Gastrocnemius medialis (tissue), 4 donors: ENCODE measurements at regions not wholly inside any gene's neighbourhood (a gene's known extent, or its start where the extent isn't known, plus 50 kb on each side); places are given as distances from the start of the nearest gene placed in this dataset.
"Not testable (repeated sequence)": the region's sequence is repeated elsewhere in the genome, so short reads cannot be mapped to it uniquely, and the experiment has no call there.

ENCODE experiments used
- ATAC-seq, 2 donors: fragments of 150-250 bp; one replicate each; pipeline ENCODE4 v1.9.1; 2016
- DNase-seq, 2 donors: peaks; one replicate each; pipeline ENCODE4 v3.0.0-alpha.2; 2019
- H3K27ac ChIP-seq, 4 donors: fragments of 200-600 bp; sonication (generic); 1 replicate in 1 of 4; 2 replicates in 3 of 4; pipeline ENCODE4 v1.5.1; 2016 to 2018; ENCODE audit warnings: mild to moderate bottlenecking in 2 of 4, moderate library complexity in 1 of 4
- H3K27me3 ChIP-seq, 3 donors: fragments of 200-600 bp; sonication (generic) in 2 of 3; 1 replicate in 1 of 3; 2 replicates in 2 of 3; pipeline versions ENCODE4 v1.5.1 to v1.6.0; 2016 to 2019; ENCODE audit warnings: mild to moderate bottlenecking in 1 of 3, moderate library complexity in 1 of 3
- H3K36me3 ChIP-seq, 2 donors: fragments of 200-600 bp; sonication (generic) in 1 of 2; one replicate each; pipeline ENCODE4 v1.5.1; 2017 to 2018
- H3K4me1 ChIP-seq, 2 donors: fragments of 200-600 bp; sonication (generic) in 1 of 2; one replicate each; pipeline ENCODE4 v1.5.1; 2016 to 2017; ENCODE audit warnings: mild to moderate bottlenecking in 2 of 2
- H3K4me3 ChIP-seq, 4 donors: fragments of 200-600 bp; sonication (generic) in 3 of 4; 1 replicate in 1 of 4; 2 replicates in 3 of 4; pipeline ENCODE4 v1.5.1; 2016 to 2019; ENCODE audit warnings: mild to moderate bottlenecking in 2 of 4
- H3K9me3 ChIP-seq, 3 donors: fragments of 200-600 bp; sonication (generic) in 2 of 3; 1 replicate in 1 of 3; 2 replicates in 2 of 3; pipeline ENCODE4 v1.5.1; 2016 to 2019
- POLR2A ChIP-seq, 2 donors: fragments of 450-650 bp; IDR thresholded peaks; one replicate each; pipeline ENCODE4 v1.6.1; 2017; ENCODE audit warnings: antibody characterized with exemption in 2 of 2, mild to moderate bottlenecking in 2 of 2, moderate library complexity in 2 of 2
- in situ Hi-C, 4 donors: fragments of 200-750 bp; cut with MboI; loops; one replicate each; pipeline versions ENCODE4 v1.15.0 to v1.8.0; 2017; ENCODE audit warnings: low sequenced_read_pairs in 4 of 4
- intact Hi-C: fragments of 100-400 bp; cut with DNase I; formaldehyde crosslinking; loops from one replicate; pipeline ENCODE4 v1.15.1; 2023; ENCODE audit warnings: low total_unique reads
- TF ChIP-seq, protein P1 (sequence below), 5 experiments: fragments of 450-650 bp in 3 of 5; fragments of 200-600 bp in 2 of 5; sonication (generic) in 2 of 5; IDR thresholded peaks in 4 of 5; conservative IDR thresholded peaks in 1 of 5; 1 replicate in 4 of 5; 2 replicates in 1 of 5; pipeline ENCODE4 v1.5.1; 2016 to 2019; ENCODE audit warnings: antibody characterized with exemption in 5 of 5, mild to moderate bottlenecking in 3 of 5, moderate library complexity in 3 of 5

GRCh38 chr12:62045211-62045610 is 215.0 kb upstream of the USP15 start:
- H3K4me3 ChIP-seq: no peak overlapping the region
- no peaks in the 10 kb centered on the region for H3K27me3 ChIP-seq
- H3K4me1 ChIP-seq: no peaks in the 10 kb centered on the region
- no peak for ATAC-seq
- intact Hi-C loops: no loop called here
- no peaks in the 10 kb centered on the region for H3K36me3 ChIP-seq
- H3K27ac ChIP-seq: no peak overlapping the region
- in situ Hi-C loops: no loop called here
- no peaks in the 10 kb centered on the region for H3K9me3 ChIP-seq
- DNase-seq: no peak
- TF ChIP-seq, protein P1, sequence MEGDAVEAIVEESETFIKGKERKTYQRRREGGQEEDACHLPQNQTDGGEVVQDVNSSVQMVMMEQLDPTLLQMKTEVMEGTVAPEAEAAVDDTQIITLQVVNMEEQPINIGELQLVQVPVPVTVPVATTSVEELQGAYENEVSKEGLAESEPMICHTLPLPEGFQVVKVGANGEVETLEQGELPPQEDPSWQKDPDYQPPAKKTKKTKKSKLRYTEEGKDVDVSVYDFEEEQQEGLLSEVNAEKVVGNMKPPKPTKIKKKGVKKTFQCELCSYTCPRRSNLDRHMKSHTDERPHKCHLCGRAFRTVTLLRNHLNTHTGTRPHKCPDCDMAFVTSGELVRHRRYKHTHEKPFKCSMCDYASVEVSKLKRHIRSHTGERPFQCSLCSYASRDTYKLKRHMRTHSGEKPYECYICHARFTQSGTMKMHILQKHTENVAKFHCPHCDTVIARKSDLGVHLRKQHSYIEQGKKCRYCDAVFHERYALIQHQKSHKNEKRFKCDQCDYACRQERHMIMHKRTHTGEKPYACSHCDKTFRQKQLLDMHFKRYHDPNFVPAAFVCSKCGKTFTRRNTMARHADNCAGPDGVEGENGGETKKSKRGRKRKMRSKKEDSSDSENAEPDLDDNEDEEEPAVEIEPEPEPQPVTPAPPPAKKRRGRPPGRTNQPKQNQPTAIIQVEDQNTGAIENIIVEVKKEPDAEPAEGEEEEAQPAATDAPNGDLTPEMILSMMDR (IDR thresholded peaks at IDR 0.05 in 4 of 5, conservative IDR thresholded peaks at IDR 0.05 in 1 of 5): no peak
- no peak for TF ChIP-seq POLR2A (IDR thresholded peaks at IDR 0.05)

GRCh38 chr12:62050785-62051184 is 209.4 kb upstream of the USP15 start:
- H3K27me3 ChIP-seq: no peaks in the 10 kb centered on the region
- ATAC-seq: no peak
- in situ Hi-C loops: no loop called here

DNA sequence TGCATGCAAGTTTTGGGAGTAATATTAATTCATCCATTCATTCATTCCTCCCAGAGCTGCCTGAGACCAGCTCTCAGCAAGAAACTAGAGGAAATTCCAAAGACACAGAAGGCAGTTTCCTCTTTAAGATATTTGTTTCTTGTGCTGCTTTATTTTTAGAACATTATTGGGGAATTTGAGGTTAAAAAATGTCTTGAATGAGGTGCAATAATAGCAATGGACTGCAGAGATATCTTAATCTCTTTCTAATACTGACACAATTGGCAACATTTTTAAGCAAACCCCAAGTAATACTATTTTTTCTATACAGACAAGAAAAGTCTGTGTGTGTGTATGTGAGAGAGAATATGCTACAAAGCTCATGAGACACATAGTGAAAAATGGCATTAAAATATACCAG is 190.2 kb upstream of the USP15 start:
- DNase-seq (no peak), ATAC-seq (no peak)
- H3K27me3 ChIP-seq: no peaks in the 10 kb centered on the region
- intact Hi-C loops (no loop called here), in situ Hi-C loops (no loop called here)
- H3K27ac ChIP-seq: no peak overlapping the region
- H3K9me3 ChIP-seq: no peaks in the 10 kb centered on the region
- H3K36me3 ChIP-seq: no peaks in the 10 kb centered on the region
- H3K4me1 ChIP-seq: no peaks in the 10 kb centered on the region
- H3K4me3 ChIP-seq: no peak overlapping the region
- TF ChIP-seq, protein P1 (IDR thresholded peaks at IDR 0.05 in 4 of 5, conservative IDR thresholded peaks at IDR 0.05 in 1 of 5): no peak
- TF ChIP-seq POLR2A (IDR thresholded peaks at IDR 0.05): no peak

More at GRCh38 chr12:62050785-62051184, 209.4 kb upstream of the USP15 start:
- Histone ChIP-seq H3K36me3 (no peaks in the 10 kb centered on the region), H3K4me1 (no peaks in the 10 kb centered on the region), H3K4me3 (no peak overlapping the region), H3K27ac (no peak overlapping the region), H3K9me3 (no peaks in the 10 kb centered on the region)
- intact Hi-C loops: no loop called here
- no peak for TF ChIP-seq POLR2A (IDR thresholded peaks at IDR 0.05)
- TF ChIP-seq, protein P1 (IDR thresholded peaks at IDR 0.05 in 4 of 5, conservative IDR thresholded peaks at IDR 0.05 in 1 of 5): no peak
- DNase-seq: no peak

DNA sequence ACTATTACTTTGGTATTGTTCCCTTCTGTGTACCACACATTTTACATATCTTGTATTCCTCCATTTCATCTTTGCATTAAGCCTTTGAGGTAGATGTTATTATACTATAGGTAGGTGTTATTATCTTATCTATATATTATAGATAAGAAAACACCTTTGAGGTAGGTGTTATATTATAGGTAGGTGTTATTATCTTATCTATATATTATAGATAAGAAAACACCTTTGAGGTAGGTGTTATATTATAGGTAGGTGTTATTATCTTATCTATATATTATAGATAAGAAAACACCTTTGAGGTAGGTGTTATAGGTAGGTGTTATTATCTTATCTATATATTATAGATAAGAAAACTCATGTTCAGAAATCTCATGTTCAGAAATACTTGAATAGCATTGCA is 187.0 kb upstream of the USP15 start:
- H3K4me3 ChIP-seq, H3K27me3 ChIP-seq, DNase-seq, H3K4me1 ChIP-seq, ATAC-seq, intact Hi-C loops, H3K9me3 ChIP-seq, H3K36me3 ChIP-seq, H3K27ac ChIP-seq, in situ Hi-C loops: not testable (repeated sequence)

DNA sequence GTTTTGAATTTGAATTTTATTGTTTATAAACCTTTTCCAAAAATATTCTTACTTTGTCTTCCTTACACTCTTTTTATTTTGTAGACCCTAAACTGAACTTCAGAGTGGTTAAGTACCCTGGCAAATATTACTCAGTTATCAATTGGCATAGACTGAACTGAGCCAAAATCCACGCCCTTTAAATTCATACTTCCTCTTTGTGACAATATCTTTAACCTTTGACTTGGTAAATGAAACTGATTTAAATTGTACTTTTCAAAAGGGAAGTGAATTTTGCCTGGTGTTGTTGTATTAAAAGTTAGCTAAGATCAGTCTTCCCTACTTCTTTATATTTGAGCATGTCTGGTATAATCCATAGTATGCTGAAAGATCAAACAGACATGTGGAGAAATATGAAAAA is 184.3 kb upstream of the USP15 start:
- DNase-seq: no peak
- Histone ChIP-seq H3K4me1 (no peaks in the 10 kb centered on the region), H3K27me3 (no peaks in the 10 kb centered on the region), H3K4me3 (no peak overlapping the region), H3K9me3 (no peaks in the 10 kb centered on the region), H3K36me3 (no peaks in the 10 kb centered on the region), H3K27ac (no peak overlapping the region)
- no peak for TF ChIP-seq POLR2A (IDR thresholded peaks at IDR 0.05)
- TF ChIP-seq, protein P1 (IDR thresholded peaks at IDR 0.05 in 4 of 5, conservative IDR thresholded peaks at IDR 0.05 in 1 of 5): no peak
- intact Hi-C loops: no loop called here
- ATAC-seq: no peak
- in situ Hi-C loops: no loop called here
